OCI-LY1 (cell line): ENCODE measurements at regions not wholly inside any gene's neighbourhood (a gene's known extent, or its start where the extent isn't known, plus 50 kb on each side); places are given as distances from the start of the nearest gene placed in this dataset.

ENCODE experiments used
- EZH2 ChIP-seq: fragments of 200-600 bp; sonication (generic), shearing (Covaris generic); IDR thresholded peaks from 2 replicates; pipeline ENCODE4 v1.8.0; 2017; ENCODE audit warnings: borderline replicate concordance, mixed run types, mild to moderate bottlenecking, antibody characterized with exemption, low read length, moderate library complexity, mixed read lengths
- TF ChIP-seq, protein P1 (sequence below): fragments of 200-600 bp; sonication (generic), shearing (Covaris generic); IDR thresholded peaks from 2 replicates; pipeline ENCODE4 v1.5.1; 2017; ENCODE audit warnings: mild to moderate bottlenecking, antibody characterized with exemption, low read length, moderate library complexity, mixed read lengths

DNA sequence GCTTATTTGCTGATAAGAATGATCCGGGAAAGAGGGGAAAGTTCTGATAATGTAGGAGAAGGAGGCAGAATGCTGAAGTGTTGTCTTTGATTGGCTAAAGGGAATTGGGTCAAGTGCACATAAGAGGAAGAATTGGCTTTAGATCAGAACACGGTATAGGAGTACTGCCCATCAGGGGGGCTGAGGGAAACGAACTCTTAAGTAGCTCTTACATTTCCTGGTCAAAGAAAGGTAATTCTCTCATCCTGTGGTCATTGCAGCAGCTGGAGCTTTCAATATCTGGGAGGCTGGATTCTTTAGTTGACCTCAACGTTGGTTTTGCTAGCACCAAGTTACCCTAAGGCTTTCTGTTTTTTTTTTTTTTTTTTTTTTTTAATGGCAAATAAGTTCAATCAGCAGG, 178.7 kb upstream of the NR3C1 start:
- TF ChIP-seq, protein P1, sequence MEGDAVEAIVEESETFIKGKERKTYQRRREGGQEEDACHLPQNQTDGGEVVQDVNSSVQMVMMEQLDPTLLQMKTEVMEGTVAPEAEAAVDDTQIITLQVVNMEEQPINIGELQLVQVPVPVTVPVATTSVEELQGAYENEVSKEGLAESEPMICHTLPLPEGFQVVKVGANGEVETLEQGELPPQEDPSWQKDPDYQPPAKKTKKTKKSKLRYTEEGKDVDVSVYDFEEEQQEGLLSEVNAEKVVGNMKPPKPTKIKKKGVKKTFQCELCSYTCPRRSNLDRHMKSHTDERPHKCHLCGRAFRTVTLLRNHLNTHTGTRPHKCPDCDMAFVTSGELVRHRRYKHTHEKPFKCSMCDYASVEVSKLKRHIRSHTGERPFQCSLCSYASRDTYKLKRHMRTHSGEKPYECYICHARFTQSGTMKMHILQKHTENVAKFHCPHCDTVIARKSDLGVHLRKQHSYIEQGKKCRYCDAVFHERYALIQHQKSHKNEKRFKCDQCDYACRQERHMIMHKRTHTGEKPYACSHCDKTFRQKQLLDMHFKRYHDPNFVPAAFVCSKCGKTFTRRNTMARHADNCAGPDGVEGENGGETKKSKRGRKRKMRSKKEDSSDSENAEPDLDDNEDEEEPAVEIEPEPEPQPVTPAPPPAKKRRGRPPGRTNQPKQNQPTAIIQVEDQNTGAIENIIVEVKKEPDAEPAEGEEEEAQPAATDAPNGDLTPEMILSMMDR, result no peak
- TF ChIP-seq EZH2, result no peak
